ENCODE measurements at regions not wholly inside any gene's neighbourhood (a gene's known extent, or its start where the extent isn't known, plus 50 kb on each side); places are given as distances from the start of the nearest gene placed in this dataset.

DNA sequence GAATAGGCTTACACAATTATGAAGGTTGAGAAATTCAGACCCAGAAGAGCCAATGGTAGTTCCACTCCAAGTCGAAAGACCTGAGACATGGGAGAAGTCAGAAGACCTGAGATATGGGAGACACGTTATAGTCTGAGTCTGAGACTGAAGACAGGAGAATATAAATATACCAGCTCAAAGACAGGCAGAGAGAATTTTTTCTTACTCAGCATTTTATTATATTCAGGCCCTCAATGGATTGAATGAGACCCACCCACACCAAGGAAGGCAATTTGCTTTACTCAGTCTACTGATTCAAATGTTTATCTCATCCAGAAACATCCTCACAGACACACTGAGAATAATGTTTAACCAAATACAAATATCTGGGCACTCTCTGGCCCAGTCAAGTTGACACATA, 693.5 kb downstream of the HDGFL1 start:
- DNase-seq: no peak

DNA sequence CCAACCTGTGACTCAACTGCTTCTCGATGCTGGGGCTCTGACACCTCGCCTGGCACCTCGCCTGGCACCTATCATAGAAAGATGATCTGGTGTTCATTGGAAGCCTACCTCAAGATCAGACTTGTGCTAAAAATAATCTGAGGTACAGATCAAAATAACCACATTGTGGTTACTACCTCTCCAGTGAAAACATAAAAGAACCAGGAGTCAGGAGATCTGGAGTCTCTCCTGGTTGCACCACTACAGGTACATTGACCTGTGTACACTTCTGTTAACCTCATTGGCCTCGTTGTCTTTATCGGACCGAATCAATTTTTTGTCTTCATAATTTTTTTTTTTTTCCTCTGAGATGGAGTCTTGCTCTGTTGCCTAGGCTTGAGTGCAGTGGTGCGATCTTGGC, 695.9 kb downstream of the HDGFL1 start:
- no peak for DNase-seq

DNA sequence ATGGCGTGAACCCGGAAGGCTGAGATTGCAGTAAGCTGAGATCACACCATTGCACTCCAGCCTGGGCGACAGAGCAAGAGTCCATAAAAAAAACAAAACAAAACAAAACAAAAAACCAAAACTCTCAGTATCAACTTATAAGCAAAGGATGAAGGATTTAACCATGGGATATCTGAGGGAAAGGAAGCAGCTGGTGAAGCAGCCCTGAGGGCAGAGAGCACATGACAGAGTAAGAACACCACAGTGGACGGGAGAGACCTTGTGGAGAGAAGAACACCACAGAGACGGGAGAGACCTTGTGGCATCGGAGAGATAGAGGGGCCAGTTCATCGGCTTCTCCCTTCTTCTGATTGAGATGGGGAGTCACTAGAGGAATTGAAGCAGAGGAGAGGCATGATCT, 697.2 kb downstream of the HDGFL1 start:
- no peak for DNase-seq

DNA sequence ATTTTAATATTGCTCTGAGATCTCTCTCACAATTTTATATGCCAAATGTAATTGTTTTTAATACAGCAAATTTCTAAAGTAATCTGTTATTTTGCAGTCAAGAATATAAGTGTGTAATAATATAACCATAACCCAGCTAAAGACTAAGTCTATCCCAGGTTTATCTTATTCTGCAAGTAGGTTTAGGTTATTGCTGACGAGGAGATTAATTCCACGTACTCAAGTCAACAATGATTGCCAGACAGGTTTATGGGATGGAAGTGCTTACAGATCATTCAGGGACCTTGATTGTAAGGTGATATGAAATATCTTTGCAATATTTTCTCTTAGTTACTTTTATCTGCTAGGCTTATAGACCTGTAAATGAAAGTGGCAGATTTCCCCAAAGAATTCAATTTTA, 698.3 kb downstream of the HDGFL1 start:
- no peak for DNase-seq

DNA sequence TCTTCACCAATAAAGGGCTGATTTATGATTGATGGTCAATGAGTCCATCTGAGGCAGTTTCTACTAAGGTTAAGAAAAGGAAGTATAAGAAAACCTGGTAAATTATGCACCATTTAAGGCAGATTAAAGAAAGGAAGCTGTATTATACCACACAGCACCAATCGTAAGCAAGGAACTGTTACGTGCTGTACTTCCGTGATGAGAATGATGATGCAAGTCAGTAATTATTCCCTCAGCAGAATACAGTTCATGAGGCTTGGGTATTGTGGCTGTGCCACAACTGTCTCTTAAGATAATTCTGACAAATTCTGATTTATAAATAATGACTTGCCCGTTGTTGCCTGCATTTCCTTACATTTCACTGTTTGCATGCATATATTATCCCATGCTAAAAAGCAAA, 699.0 kb downstream of the HDGFL1 start:
- no peak for DNase-seq

DNA sequence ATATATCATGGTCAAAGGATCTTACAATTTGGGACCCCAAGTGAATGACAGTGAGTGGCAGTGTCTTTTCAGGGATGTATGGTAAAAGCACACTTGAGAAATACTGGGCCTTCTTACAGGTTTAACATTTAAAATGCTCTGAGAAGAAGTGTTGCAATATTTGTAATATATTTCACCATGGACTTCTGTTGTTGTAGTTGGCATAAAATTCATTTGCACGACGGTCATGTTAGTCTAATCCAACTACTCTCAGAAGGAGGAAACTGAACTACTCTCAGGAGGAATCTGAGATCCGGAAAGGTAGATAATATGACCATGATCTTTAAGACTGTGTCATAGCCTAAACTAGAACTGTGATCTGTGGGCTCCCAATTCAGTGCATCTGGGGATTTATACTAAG, 700.1 kb downstream of the HDGFL1 start:
- DNase-seq: no peak

DNA sequence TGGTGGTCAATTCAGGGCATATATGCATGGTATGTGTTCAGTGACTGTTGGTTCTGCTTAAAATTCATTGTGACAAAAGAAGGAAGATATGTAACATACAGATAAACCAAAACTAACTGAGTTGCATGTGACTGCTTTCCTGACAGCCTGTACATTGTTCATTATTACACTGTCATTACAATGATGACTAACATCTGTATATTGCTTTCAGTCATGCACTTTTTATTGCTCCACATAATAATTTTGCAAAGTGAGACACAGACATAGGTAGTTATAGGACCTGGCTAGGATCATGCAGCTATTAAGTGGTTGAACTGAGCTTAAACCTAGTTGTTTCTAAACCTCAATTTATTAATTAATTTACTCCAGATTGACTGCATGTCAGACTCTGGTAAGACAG, 703.2 kb downstream of the HDGFL1 start:
- DNase-seq: no peak

DNA sequence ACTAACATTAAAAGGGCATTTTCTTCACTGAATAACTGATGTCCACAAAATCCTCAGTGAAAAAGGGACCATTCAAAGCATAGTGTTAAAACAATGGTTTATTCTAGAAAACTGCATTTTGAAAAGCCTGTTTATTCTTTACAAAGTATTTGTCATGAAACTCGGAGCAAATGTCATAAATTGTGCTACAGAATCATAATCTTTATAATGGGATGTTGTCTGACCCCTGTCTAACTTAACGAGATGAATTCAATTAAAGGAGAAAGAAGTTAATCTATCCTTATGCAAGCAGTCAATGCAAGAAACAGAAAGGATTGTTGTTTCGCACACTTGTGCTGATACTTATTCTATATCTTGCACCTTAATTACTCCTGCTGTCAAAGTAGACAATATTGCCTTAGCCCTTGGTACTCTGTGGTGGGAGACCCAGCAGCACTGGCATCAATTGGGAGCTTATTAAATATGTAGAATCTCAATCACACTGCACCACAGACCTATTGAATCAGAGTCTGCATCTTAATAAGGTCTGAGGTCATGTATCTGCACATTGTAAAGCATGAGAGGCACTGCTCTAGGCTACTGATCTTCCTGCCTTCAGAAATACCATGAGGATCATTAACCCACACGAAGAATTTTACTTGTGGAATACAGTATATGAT, 708.3 kb downstream of the HDGFL1 start:
- DNase-seq: no peak

DNA sequence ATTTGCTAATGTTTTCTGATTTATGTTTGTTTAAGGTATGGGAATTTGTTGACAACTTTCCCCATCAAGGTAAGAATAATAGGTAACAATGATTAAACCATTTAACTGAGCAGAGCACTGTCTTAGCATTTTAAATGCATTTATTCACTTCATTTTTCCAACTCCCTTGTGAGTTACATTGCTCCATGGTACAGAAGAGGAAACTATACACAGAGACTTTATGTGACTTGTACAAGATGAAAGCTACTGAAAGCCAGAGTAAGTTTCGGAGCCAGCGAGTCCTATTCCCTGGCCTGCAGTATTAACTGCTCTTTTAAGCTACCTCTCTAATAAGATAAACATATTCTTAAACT, 708.8 kb downstream of the HDGFL1 start:
- DNase-seq: no peak

DNA sequence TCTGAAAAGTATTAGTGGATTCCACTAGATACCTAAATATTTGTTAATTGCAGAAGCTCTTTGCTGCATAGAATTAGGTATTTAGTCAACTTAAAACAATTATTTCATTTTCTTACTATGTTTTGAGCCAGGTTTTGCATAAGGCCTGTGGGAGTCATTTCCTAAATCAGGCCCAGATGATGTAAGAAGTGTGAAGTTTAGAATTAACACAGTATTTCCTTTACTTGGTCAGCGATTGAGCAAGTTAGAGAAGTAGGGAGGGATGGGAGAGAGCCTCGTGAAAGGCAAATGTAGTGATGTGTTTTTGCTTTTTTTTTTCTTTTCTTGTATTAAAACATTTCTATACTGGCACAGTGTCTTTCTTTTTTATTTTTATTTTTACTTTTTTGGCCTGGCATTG, 711.1 kb downstream of the HDGFL1 start:
- DNase-seq: no peak

DNA sequence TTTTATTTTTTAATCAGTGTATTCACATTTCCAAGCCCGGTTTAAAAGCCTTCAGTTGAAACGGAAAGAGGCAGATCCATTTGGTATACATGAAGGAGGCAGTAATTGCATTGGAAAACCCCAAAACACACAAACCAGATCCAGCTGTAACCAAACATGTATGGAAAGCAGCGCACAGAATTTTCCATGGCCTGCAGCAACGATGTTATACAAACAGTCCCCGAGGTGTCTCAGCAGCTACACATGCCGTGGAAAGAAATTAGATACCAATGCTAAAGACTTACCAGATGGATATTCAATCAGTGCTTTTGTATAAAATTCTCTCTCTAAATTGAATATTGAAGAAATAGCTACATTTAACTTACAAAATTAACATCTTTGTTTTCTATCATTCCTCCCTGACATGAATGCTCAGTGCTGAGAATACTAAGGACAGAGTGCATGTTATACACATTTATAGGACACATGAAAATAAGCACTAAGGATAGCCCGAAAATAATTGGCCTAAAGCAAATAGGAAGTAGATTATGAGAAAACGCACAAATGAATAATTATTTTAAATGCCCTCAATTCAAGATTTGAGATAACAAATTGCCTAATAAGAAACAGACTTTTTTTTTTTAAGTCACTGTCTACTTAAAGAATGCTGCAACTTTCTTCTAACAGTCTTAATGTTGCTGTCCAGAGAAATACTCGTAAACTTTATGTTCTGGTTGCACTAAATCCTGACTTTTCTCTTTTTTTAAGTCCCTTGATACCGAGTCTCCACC, 713.1 kb downstream of the HDGFL1 start:
- DNase-seq: no peak

DNA sequence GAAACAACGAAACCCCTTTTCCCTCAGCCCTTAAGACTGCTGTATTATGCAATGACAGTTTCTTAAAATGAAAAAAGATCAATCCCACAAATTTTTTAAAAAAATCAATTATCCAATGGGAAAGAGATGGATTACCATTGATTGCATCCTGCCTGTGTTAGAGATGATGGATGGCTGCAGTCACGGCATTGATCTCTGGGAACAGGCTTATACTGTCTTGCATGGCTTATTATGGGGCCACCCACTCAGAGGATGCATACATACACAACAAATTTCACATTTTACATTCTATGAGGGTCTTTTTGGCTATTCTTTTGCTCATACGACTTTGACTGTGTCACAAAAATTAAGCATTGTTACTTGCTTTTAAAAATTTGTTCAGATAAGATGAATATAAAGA, 724.3 kb downstream of the HDGFL1 start:
- DNase-seq: no peak

DNA sequence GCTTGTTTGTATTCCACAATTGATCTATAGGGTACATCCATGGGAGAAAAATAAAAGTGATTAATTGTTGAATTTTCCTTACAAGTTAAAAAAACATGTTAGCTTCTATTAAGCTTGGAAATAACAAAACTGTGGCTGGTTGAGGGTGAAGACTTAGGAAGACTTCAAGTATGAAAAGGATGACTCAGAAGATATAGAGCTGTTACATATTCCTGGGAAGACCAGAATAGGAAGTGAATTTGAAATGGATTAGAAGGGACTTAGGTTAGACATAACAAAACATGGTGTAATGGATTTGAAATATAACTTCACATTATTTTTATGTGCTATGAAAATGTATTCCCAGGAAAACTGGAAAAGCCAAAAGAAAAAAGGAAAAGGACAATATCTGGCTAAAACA, 732.2 kb downstream of the HDGFL1 start:
- DNase-seq: no peak

DNA sequence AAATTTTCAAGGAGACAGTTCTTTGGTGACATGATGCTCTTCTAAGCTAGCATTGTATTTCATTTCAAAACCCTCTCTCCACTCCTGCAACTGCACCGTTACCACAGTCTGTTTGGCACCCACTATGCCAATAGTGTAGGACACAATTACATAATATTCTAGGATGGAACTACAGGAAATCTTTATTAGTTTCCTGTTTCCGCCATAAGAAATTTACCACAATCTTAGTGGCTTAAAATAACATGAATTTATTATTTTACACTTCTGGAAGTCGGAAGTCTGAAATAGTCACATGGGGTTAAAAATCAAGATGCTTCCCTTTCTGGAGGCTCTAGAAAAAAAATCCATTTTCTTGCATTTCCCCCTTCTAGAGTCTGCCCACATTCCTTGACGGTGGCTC, 733.1 kb downstream of the HDGFL1 start:
- no peak for DNase-seq

DNA sequence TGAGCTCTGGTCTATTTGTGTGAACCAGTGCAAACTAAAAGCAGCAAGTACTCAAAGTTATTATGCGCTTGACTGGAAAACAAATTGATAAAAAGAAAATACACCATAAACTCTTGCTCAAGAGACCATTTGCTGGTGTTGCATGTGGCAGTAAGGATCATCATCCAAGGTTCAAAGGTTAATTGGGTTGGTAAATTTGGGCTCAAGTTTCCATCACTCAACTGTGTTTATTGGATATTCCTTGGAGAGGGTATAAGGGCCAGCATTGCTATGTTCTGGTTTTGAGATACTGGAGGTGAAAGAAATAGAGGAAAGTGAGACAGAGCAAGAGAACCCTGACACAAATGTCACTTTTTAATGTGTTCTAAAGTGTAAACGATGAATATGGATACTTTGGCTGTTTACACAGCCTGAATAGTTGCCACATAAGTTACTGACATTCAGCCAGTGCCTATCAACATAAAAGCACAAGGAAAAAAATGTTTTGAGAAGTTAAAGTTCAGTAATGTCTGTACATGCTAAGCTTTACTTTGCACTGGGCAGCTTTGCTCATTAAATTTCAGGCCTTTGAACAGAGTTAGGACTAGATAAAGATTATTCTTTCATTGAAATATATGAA, 736.1 kb downstream of the HDGFL1 start:
- no peak for DNase-seq

DNA sequence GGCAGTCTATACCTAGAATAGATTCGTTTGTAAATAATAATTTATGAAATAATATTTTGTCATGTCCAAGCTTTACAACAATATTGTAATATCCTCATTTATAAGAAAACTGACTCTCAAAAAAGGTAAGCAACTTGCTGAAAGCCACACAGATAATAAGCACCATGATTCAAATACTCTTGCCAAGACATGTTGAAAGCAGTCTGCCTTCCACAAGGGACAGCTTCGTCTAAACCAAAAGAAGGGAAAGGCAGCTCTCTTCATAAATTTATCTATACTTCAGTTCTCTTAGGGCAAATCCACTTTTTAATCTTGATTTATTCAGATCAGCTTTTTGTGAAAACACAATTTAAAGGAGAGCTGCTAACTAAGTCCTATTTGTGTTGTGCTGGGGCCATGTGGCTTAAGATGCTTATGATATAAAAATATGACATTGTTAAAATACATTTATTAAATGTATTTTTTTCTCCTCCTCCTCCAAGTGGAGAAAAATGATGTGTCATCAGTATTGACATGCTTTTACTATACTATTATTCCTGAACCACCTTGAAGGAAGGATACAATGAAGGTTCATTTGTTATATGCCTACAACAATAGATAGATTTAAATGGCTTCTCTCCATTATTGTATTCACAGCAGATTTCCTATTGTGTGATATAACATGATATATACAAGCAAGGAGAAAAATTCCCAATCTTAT, 737.0 kb downstream of the HDGFL1 start:
- no peak for DNase-seq

DNA sequence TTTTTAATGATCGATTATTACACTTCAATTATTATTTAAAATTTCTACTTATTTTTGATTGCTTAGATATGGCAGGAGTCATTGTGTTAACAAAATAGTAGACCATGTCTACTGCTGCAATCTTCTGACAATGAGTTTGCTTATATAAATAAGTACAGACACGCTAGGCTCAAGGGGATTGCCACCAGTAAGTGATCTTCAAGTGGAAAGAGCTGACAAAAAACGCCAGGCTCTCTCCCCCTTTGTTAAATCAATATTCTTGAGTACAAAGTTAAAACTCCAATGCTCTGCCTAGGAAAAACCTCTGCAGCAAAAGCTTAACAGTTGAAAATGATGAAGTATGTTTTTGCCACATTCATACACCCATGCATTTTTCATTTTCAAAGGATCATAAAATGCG, 738.1 kb downstream of the HDGFL1 start:
- DNase-seq: no peak

DNA sequence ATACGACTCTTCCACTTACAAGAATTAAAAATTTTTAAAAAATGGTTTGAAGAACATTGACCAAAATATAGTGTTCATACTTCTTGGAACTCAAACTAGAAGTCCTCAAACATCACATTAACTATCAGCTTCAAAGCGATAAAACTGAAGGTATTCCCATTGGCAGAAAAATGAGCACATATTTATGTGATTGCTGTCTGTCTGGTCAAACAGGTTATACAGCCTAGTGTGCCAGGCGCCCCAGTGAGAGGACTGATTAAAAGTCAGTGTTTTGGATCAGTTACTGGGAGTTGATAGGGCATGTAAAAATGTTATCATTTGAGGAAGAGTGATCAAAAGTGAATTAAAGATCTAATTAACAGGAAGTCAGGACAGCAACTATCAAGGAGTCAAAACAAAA, 738.8 kb downstream of the HDGFL1 start:
- no peak for DNase-seq

DNA sequence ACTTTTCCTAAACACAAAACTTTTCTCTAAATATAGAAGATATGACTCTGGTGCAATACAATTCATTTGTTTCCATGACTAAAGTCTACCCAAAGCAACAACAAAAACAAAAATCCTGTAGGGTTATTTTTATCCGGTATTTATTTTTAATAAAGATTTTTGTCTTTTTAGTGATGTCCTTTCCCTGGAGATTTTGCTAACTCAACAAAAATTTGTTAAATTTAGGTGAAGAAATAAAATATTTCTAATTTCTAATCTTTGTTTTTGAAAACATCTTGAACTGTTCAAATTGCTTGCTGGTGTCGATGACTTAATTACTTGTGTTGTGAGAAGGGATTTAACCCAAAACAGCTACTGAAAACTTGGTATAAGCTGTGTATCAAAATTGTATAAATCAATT, 741.8 kb downstream of the HDGFL1 start:
- no peak for DNase-seq

DNA sequence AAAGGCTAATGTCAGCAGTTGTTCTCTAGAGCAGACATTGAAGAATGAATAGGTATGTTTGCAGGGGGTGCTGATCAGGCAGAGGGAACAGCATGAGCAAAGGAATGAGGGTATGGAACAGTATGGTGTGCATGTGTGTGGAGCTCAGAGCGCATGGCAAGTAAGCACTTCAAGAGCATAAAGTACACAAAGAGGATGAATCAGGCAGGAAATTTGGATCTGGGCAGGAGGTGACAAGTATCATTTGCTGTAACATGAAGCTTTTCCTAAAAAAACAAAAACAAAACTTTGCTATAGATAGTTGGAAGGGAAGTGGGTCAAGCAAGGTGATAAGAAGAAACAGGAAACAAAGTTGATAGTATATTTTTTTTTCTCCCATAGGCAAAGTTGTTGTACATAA, 746.8 kb downstream of the HDGFL1 start:
- DNase-seq: no peak

DNA sequence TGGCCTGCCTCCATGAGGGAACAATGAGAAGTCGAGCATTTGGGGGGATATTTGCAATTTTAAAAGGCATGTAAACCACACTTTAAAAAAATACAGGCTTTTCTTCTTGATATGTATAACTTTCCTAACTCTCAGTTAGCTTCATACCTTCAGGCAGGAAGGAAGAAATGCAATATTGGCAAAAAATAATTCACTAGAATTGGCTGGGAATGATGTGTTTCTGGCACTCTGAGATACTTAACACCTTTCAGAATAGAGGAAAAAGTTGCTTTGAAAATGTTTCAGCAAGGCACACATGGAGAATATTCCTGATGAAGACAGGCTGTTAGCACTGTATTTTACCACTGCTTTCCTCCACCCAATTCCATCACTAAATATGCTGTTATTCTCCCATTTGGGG, 747.6 kb downstream of the HDGFL1 start:
- no peak for DNase-seq

DNA sequence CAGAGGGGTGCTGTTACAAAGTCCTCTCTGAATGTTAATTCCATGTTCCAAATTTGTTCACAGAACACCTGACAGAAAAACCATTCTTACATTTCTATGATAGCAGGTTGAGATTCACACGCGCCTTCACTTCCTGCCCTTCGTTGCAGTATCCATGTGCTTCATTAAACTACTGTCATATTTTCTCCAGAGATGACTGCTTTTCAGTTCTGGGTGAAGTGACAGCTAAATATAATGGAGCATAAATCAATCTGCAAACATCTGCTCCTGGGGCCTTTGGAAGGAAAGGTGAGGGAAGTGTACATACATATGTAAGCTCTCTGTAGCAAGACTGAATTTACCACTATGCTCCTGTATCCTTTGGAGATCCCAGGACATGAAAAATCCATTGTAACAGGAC, 750.2 kb downstream of the HDGFL1 start:
- DNase-seq: no peak

DNA sequence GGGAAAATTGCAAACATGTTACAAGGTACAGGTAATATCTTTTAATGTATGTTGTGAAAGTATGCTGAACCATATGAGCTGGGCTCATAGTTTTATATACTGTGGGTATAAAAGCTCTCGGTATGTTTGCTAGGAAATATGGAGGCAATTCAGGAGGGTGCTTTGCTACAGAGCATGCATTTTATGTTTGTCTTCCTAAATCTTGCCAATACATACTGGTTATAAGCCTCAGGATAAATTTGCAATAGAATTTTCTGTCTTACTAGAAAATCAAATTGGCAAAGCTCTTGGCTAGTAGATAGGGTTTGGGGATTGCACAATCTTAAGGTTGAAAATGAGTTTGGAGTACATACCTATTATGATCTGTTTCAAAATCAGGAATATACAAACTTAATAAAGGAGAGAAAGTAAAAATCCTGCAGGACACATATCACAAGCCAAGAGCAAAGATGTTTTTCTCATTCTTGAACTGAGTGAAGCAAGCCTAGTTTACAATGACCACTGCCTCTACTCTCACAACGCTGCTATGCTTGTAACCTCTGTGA, 751.2 kb downstream of the HDGFL1 start:
- no peak for DNase-seq

DNA sequence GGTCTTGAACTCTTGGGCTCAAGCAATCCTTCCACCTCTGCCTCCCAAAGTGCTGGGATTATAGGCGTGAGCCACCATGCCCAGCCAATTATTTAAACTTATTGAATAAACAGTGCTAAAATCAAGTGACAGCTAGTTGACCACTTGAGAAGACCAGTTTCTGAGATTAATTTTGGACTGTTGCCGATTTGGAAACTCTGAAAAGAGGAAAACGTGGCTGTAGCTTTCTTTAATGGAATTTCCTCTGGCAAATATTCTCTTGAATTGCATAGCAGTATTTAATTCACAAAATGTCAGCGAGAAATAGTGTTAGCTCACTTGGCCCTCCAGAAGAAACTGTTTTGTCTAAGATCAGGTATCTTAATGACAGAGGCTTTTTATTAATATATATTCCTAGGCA, 754.5 kb downstream of the HDGFL1 start:
- DNase-seq: no peak

All from COR-L47 (cell line).